ENCODE measurements at regions not wholly inside any gene's neighbourhood (a gene's known extent, or its start where the extent isn't known, plus 50 kb on each side); places are given as distances from the start of the nearest gene placed in this dataset.

DNA sequence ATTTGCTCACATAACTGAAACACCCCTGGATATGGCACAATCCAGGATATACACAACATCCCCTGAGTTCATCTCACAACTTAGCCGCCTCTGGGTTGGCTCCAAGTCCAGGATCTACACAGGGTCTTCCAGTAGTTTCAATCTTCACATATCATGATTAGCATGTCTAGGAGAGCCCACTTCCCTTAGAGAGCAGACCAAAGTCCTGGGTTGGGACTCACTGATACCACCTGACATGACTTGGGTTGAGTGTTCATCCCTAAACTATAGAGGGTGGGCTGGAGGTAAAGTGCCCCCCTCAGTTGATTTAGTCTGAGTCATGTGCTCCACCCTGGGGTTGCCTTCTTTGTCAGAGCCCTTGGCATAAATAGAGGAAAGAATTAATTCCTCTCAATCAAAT, 493.6 kb upstream of the PPP2R3A start:
- no peak for DNase-seq (ENCODE audit: low read depth in 2 of 2)

DNA sequence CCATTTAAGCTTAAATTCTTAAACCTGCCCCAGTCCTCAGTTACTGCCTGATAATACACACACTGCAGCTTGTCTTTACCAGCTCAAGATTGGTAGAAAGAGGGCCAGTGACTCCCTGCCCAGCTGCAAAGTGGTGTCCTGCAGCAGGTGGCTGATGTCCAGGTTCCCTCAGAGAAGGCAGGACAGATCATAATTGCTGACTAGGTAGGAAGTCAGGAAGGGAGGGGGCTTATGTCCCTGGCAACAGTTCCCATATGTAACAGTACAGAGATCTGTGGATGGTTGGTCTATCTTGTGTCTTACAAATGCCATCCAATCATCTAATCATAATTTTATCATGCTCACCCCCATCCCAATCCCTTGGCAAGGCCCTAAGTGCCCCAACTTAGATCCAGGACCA, 492.1 kb upstream of the PPP2R3A start:
- DNase-seq (ENCODE audit: low read depth in 2 of 2): no peak

DNA sequence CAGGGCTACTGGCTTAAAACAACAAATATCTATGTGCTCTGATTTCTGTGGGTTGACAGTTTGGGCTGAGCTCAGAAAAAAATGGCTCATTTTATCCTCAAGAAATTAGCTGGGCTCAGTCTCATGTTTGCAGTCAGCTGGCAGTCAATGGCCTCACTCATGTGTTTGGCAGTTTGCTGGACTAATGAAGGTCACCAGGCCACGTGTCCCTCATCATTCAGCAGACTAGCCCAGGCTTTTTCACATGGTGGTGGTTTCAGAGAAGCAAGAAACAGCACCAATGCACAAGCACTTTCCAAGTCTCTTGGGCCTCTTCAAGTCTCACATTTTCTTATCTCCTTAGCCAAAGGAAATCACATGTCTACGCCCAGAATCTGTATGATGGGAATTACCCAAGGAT, 478.3 kb upstream of the PPP2R3A start:
- DNase-seq (ENCODE audit: low read depth in 2 of 2): no peak

DNA sequence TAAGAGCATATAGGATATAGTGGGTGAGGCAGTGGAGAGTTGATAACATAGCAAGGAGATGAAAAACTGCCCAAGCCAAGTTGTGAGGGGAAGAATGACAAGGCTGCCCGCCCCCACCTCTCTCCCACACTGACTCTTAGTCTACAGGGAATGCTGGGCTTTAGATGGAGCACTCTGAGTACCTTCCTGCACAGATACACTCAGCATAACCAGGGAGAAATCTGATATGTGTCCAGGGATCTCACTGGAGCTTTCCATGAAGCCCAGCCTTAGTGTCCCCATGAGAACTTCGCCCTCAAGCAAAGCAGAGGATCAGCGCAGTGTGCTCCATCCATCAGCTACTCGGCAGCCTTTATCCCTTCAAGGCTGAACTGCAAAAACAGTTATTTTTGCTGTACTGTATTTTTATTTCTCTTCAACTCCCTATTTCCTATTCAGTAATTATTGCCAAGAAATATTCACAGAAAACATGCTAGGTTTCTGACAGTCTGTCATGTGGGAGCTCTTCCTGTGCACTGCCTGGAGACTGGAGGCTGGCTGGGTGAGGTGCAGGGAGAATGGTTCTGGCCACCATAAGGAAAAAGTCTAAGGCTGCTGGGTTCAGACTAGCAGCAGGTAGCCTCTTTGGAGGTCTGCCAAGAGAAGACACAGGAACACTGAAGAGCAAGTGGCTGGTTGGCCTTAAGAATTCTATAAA, 475.2 kb upstream of the PPP2R3A start:
- no peak for DNase-seq (ENCODE audit: low read depth in 2 of 2)

DNA sequence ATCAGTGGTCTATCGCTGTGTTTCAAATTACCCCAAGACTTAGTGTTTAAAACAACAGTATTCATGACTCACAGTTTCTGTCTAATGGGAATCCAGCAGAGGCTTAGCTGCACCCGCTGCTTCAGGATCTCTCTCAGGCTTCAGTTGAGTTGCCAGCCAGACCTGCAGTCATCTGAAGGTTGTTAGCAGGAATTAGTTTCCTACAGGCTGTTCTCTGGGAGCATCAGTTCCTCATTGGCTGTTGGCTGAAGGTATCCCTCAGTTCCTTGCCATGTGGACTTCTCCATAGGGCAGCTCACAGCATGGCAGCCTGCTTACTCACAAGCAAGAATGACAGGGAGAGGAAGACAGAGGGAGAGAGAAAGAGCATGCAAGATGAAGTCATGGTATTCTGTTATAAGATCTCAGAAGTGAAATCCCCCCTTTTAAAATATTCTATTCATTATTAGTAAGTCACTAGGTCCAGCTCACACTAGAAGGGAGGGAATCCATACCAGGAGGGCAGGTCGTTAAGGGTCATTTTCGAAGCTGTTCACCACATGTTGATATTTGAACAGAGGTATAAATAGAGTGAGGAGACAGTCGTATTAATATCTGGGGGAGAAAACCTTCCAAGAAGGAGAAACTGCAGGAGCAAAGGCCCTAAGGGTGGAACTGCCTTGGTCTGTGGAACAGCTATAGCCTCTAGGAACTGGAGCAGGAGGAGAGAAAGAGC, 473.9 kb upstream of the PPP2R3A start:
- DNase-seq (ENCODE audit: low read depth in 2 of 2): no peak

DNA sequence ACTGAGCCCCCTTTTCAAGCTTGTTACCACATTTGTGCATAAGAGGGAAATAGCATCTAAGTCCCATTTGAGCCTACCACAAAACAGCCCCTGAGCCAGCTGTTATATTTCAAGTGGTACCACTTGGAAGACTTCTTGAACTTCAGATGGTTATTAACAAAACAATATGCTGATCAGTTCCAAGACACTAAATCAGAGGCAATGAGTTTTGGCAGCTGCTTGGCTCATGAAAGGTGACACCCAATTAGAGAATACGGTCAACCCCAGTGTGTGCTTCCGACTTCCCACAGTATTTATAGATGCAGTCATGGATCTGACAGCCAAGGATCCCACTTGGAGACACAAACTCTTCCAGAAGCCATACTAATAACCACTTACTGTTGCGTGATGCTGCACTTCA, 469.6 kb upstream of the PPP2R3A start:
- DNase-seq (ENCODE audit: low read depth in 2 of 2): no peak

DNA sequence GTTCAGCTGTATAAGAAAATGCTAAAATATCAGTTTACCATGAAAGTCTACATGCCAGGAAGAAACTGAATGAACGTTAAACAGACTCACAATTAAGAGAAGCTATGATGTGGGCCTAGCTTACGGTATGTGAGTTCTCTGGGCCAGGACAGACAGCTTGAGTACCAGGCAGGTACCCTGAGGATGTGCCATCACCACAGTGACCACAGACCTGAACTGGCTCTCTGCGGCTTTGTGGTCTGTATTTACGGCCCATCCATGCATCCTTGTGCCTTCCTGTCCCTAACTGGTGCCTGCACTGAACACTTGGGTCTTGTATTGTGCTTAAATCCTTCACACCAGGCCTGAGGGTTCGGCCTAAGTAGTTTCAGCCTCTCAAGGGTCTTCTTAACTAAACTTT, 467.5 kb upstream of the PPP2R3A start:
- DNase-seq (ENCODE audit: low read depth in 2 of 2): no peak

DNA sequence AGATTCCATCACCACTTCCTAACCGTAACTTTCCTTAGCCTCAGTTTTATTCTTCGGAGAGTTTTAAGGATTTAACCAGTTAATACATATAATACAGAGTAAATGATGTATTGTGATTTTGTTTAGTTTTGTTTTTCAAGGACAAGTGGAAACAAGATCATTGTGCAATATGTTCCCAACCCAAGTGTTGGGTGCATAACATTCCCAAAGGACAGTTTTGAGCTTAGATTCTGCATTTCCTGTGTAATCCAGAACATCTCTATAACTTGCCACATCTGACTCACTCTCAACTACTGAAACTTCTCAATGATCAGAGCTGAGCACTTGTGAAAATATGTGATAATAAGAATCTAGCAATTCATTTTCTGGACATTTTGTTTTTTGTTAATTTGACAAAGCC, 466.1 kb upstream of the PPP2R3A start:
- DNase-seq (ENCODE audit: low read depth in 2 of 2): no peak

DNA sequence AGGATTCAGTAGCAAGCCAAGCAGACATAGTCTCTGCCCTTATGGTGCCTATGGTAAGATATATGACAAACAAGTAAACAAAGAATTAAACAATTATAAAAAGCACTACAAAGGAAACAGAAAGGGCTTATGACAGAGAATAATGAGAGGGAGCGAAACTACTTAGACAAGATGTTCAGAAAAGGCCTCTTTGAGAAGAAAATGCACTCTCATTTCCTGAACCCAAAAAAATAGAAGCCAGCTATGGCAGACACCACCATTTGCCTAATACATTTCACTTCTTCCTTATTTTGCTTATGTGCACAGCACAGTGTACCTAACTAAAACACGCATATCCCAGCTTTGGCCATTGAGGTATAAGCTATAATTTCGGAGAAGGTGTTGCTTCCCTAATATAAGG, 465.5 kb upstream of the PPP2R3A start:
- DNase-seq (ENCODE audit: low read depth in 2 of 2): no peak

DNA sequence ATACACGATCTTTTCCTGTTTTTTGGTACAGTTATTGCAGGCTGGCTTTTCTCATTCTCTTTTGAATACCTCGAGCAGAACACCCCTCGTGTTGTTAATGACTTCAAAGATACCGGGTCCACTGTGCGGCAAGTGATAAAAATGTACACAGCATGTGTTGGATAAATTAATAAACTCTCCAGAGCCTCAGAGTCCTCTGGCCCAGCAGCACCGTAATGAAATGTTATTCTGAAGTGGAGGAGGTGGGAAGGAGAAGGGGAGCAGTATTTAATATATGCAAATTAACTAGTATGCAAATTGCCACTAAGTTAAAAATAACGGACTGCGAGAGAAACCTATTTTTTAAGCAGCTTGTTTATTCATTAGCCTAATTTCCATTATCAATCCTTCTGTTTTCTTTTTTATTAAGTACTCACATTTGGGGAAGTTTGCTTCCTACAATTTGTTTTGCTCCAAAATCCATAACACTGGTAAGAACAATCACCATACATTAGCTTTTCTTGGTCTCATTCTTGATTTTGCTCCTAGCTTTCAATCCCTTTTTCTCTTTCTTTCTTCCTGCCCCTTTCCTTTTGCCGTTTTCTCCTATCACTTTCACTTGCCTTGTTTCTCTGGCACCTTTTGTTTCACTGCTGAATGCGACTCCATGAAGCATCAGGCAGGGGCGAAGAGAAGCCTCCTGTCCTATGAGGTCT, 462.3 kb upstream of the PPP2R3A start:
- DNase-seq (ENCODE audit: low read depth in 2 of 2): no peak

DNA sequence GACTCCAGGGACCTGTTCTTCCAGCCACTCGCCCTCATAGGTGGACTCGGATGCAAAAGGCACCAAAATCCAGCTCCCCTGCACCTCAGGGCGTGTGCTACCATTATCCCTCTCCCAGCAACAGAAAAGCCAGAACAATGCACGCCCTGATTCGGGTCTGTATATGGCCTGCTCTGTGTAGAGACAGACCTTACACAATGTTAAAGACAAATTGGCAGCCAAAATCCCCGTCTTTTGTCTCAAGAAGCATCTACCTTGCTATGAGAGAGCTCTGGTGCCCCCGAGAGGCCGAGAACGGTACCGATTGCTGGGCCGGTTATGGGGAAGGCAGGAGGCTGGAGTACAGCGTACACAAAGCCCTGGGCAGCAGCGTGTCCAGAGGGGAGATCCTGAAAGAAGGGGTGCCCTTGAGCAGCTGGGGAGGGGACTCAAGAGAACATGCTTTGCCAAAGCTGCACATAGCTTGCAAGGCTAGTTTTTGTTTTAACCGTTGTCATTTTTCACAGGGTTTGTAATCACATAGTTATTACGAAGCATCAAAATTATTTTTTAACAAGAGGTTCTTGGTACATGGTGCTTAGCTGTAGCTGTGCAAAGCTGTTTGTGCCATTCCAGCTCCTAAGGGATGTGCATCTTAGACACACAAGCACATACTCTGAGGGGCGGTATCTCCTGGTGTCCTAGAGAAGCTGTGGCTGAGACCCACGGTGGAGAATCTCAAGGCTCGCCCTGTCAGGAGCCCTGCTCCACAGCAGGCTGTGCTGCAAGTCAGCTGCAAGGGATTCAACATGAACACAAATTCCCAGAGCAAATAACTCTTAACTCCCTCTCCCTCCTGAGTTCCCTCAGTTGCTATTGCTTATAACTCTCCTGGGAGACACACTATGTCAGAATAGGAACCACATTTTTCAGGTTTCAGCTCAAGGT, 461.5 kb upstream of the PPP2R3A start:
- no peak for DNase-seq (ENCODE audit: low read depth in 2 of 2)

DNA sequence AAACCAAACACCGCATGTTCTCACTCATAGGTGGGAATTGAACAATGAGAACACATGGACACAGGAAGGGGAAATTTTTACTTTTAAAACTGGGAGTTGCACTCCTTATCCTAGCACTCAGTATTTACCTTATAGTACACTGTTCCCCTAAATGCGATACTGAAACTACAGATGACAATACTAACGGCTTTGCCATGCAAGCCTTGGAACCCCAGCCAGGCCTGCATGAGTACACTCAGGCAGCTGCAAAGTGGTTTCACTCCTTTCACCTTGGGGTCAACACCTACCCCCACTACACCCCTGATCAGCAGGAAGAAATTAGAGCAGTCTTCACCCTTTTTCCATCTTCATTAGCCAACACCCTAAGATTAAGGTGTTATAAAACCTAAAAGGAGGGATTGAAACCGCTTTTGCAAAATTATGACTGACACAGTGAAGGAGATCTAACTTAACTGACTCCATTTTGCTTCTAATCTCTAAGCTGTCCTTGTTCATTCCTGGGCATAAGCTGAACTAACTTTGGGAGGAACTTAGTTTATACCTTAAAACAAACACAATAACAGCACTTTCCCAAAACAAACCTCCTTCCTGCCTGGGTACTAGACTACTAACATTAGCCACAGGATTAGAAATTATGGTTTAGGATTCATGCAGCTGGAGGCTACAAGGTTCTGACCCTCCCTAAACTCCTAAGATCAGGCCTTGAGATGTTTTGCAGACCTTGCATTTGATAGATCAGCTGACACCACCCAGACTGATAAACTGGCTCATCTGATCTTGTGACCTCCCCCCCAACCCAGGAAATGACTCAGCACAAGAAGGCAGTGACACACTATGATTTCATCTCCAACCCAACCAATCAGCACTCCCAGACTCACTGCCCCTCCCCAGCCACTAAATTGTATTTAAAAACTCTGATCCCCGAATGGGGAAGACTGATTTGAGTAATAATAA, 452.1 kb upstream of the PPP2R3A start:
- DNase-seq (ENCODE audit: low read depth in 2 of 2): no peak

DNA sequence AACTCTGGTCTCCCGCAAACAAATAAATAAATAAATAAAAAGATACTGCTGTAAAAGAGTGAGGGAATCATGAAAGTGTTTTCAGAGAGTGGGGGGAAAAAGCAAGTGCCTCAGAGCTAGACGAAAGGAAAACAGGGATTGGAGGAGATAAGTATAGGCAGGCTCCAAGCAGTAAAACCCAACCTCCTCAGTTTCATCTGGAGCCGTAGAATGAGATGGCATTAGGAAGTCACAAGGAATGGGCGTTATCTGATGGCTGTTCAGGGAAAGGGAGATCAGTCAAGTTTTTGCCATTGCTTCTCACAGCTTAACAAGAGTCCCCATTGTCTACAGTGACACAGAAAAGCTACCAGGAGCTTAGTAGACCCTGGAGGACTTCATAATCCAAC, 451.5 kb upstream of the PPP2R3A start:
- no peak for DNase-seq (ENCODE audit: low read depth in 2 of 2)

DNA sequence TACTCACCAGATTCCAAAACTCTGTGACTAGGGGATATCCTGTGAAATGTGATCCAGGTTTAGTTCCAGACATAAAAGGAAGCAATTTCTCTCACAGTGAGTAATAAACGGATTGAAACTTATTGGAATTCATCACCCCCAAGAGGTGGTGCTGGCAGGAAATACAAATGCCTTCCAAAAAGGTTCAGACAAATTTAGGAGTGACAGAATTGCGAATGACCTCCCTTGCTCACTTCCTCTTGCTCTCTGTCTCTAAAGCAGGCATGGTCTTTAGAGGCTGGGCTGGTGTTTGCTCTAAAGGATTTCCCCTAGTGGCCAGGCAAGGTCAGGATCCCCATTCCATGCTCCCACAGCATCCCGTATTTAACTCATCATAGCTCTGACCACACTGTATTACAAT, 449.4 kb upstream of the PPP2R3A start:
- no peak for DNase-seq (ENCODE audit: low read depth in 2 of 2)

DNA sequence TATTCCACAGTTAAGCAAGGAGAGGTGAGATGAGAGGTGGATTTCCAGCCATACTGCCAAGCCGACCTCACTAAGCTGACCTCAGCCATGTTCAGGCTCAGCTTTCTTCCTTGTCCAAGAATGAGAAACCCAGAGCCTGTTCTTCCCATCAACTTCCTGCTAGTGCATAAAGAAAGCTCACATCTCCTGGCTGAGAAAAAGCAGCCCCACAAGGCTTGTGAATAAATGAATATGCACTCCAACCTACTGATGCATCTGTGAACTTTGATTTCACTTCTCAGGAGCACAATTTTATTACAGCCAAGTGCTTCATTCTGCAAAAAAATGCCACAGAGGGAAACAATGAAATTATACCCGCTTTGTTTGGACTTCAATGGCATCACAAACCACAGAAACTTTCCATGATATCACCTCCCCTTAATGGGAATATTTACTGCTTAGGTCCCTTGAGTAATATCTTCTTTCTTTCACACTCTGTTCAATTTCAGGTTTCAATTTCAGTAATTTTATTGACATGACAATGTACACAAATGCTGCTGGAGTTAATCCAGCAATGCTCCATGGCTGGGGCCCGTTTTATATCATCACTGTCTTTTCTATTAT, 437.0 kb upstream of the PPP2R3A start:
- no peak for DNase-seq (ENCODE audit: low read depth in 2 of 2)

DNA sequence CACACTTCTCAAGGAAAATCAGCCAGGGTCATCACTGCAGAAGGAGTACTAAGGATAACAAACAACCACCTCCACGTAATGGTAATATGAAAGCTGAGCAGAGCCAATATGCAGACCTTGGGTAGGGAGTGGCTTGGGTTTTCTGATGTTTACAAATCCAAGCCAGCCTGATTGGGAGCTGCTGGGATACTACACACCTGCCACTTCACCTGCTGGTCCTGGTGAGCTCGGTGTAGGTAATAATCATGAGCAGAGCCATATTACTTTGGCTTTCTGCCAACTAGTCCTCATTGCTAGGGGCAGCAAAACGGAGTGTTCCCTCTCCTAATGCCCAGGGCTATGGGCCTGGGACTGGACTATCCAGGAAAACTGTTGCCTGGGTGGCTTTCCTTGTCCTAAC, 433.5 kb upstream of the PPP2R3A start:
- no peak for DNase-seq (ENCODE audit: low read depth in 2 of 2)

DNA sequence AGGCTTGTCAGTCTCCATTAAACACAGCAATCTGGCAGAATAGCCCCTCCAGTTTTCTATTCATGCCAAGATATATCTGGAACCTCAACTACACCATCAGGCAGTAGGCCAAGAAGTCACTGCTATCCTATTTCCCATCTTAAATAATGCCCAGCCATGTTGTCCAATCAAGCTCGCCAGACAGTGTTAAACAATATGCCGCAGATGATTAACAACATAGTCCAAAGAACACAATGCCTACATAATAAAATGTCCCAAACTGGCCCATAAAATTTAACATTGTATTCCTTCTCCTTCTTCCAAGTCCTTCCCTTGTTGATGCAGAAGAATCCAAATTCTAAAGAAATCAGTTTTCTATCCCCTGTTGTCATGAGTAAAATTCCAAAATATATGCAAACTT, 427.4 kb upstream of the PPP2R3A start:
- DNase-seq (ENCODE audit: low read depth in 2 of 2): no peak

DNA sequence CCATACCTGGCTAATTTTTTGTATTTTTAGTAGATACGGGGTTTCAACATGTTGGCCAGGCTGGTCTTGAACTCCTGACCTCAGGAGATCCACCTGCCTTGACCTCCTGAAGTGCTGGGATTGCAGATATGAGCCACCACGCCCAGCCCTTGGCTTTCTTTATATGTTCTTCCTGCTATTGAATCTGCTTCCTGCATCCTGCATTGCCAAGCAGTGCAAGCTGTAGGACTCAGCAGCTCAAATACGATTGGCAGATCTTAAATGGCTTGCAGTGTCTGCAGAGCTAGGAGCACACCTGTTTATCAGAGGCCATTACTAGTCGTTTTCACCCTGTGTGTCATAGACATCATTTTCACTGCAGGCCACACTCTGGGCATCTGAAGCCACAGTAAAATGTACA, 426.2 kb upstream of the PPP2R3A start:
- DNase-seq (ENCODE audit: low read depth in 2 of 2): no peak

DNA sequence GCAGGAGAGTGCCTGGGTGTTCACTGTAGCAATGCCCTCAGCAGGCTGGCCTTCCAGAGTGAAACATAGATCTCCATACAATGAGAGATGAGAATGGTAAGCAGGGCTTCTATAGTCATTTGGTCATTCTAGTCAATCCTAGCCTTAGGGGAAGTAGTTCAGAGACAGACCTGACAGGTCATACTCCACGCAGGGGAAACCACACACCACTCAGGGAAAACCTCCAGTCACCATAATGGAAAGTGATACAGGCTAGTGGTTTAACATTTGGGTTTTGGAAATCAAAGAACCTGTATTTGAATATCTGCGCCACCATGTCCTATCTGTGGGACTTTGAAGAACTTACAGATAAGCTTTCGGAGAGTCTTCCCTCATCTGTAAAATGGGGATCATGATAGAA, 425.7 kb upstream of the PPP2R3A start:
- DNase-seq (ENCODE audit: low read depth in 2 of 2): no peak

DNA sequence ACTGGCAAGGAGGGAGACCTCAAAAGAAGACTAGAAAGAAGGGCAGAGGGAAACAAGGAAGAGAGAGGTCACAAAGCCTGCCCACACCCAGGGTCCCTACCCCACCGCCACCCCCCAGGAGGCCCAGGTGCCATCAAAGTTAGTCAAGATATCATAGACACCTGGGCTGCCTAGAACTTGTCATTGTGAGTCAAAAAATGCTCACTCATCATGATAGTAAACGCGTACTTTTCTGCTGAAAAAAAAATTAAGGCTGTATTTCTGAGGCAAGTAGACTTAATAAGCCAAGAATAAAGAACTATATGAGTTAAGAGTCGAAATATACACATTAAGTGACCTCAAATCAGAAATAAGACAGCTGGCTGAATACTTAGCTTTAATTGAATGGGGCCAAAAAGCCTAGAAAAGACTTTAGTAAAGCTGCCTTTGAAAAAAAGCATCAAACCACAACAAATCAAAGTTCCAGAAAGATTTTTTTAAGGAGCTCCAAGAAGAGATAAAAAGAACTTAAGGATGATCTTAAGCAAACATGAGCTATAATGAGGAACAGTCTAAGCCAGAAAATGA, 415.5 kb upstream of the PPP2R3A start:
- DNase-seq (ENCODE audit: low read depth in 2 of 2): no peak
